ENCODE measurements at regions not wholly inside any gene's neighbourhood (a gene's known extent, or its start where the extent isn't known, plus 50 kb on each side); places are given as distances from the start of the nearest gene placed in this dataset.

GRCh38 chr5:15243301-15244020 is 256.5 kb upstream of the FBXL7 start:
- no peak overlapping the region for H3K27ac Mint-ChIP-seq
- ATAC-seq, result no peak
- no peak overlapping the region for H3K4me3 Mint-ChIP-seq
- H3K36me3 Mint-ChIP-seq, result peaks cover 0 to 25% (median 2%) of the 10 kb centered on the region in 3 donors
- no peaks in the 10 kb centered on the region for H3K4me1 Mint-ChIP-seq
- peaks cover 22 to 89% (median 44%) of the 10 kb centered on the region in 9 donors for H3K9me3 Mint-ChIP-seq
- no peak for DNase-seq
- POLR2A ChIA-PET, result no interaction called here
- H3K27me3 Mint-ChIP-seq, result no peaks in the 10 kb centered on the region

- Mint-ChIP-seq H3K9me3 (peaks cover 25 to 84% (median 41%) of the 10 kb centered on the region in 9 donors), H3K27me3 (peaks cover 0 to 5% (median 0%) of the 10 kb centered on the region in 5 donors), H3K36me3 (peaks cover 0 to 25% (median 2%) of the 10 kb centered on the region in 3 donors), H3K4me3 (no peak overlapping the region), H3K4me1 (no peaks in the 10 kb centered on the region), H3K27ac (no peak overlapping the region)
- POLR2A ChIA-PET, result no interaction called here
- ATAC-seq (no peak), DNase-seq (no peak)
Observed at GRCh38 chr5:15241216-15241821, 258.7 kb upstream of the FBXL7 start.

- ATAC-seq, result no peak
- H3K9me3 Mint-ChIP-seq, result peaks cover 20 to 63% (median 35%) of the 10 kb centered on the region in 9 donors
- peaks cover 0 to 5% (median 0%) of the 10 kb centered on the region in 5 donors for H3K27me3 Mint-ChIP-seq
- no peaks in the 10 kb centered on the region for H3K4me1 Mint-ChIP-seq
- H3K4me3 Mint-ChIP-seq, result no peak overlapping the region
- POLR2A ChIA-PET, result no interaction called here
- H3K27ac Mint-ChIP-seq, result no peak overlapping the region
- peaks cover 0 to 10% (median 2%) of the 10 kb centered on the region in 3 donors for H3K36me3 Mint-ChIP-seq
- DNase-seq, result no peak
Observed at GRCh38 chr5:15238006-15238405, 262.0 kb upstream of the FBXL7 start.

GRCh38 chr5:15236911-15237508 is 263.0 kb upstream of the FBXL7 start:
- H3K27ac Mint-ChIP-seq, result no peak overlapping the region
- H3K27me3 Mint-ChIP-seq, result peaks cover 0 to 5% (median 0%) of the 10 kb centered on the region in 5 donors
- POLR2A ChIA-PET, result no interaction called here
- H3K4me1 Mint-ChIP-seq, result no peaks in the 10 kb centered on the region
- H3K9me3 Mint-ChIP-seq, result peaks cover 20 to 61% (median 33%) of the 10 kb centered on the region in 9 donors
- no peak overlapping the region for H3K4me3 Mint-ChIP-seq
- no peak for ATAC-seq
- H3K36me3 Mint-ChIP-seq, result peaks cover 0 to 13% (median 2%) of the 10 kb centered on the region in 3 donors
- DNase-seq, result no peak

- DNase-seq, result no peak
- H3K9me3 Mint-ChIP-seq, result peaks cover 22 to 53% (median 30%) of the 10 kb centered on the region in 9 donors
- no peak for ATAC-seq
- peaks cover 0 to 5% (median 0%) of the 10 kb centered on the region in 5 donors for H3K27me3 Mint-ChIP-seq
- POLR2A ChIA-PET, result no interaction called here
- no peak overlapping the region for H3K27ac Mint-ChIP-seq
- no peak overlapping the region for H3K4me3 Mint-ChIP-seq
- no peaks in the 10 kb centered on the region for H3K4me1 Mint-ChIP-seq
- peaks cover 0 to 16% (median 2%) of the 10 kb centered on the region in 3 donors for H3K36me3 Mint-ChIP-seq
Observed at GRCh38 chr5:15234911-15235310, 265.1 kb upstream of the FBXL7 start.

GRCh38 chr5:15234366-15234765 is 265.6 kb upstream of the FBXL7 start:
- Mint-ChIP-seq H3K4me1 (no peaks in the 10 kb centered on the region), H3K4me3 (no peak overlapping the region), H3K27ac (no peak overlapping the region), H3K9me3 (peaks cover 17 to 55% (median 28%) of the 10 kb centered on the region in 9 donors), H3K36me3 (peaks cover 0 to 10% (median 0%) of the 10 kb centered on the region in 3 donors), H3K27me3 (peaks cover 0 to 5% (median 0%) of the 10 kb centered on the region in 5 donors)
- no peak for DNase-seq
- POLR2A ChIA-PET, result no interaction called here
- no peak for ATAC-seq

GRCh38 chr5:15233566-15233965 is 266.4 kb upstream of the FBXL7 start:
- no peaks in the 10 kb centered on the region for H3K4me1 Mint-ChIP-seq
- ATAC-seq (no peak), DNase-seq (no peak)
- H3K27me3 Mint-ChIP-seq, result peaks cover 0 to 5% (median 0%) of the 10 kb centered on the region in 5 donors
- POLR2A ChIA-PET, result no interaction called here
- H3K4me3 Mint-ChIP-seq, result no peak overlapping the region
- peaks cover 0 to 9% (median 0%) of the 10 kb centered on the region in 3 donors for H3K36me3 Mint-ChIP-seq
- peaks cover 16 to 58% (median 25%) of the 10 kb centered on the region in 9 donors for H3K9me3 Mint-ChIP-seq
- H3K27ac Mint-ChIP-seq, result no peak overlapping the region

- POLR2A ChIA-PET, result no interaction called here
- no peak for ATAC-seq
- H3K27ac Mint-ChIP-seq, result no peak overlapping the region
- DNase-seq, result no peak
- H3K27me3 Mint-ChIP-seq, result peaks cover 0 to 6% (median 0%) of the 10 kb centered on the region in 5 donors
- H3K9me3 Mint-ChIP-seq, result peaks cover 10 to 51% (median 22%) of the 10 kb centered on the region in 9 donors
- H3K36me3 Mint-ChIP-seq, result peaks cover 0 to 27% (median 0%) of the 10 kb centered on the region in 3 donors
- H3K4me1 Mint-ChIP-seq, result no peaks in the 10 kb centered on the region
- H3K4me3 Mint-ChIP-seq, result no peak overlapping the region
Observed at GRCh38 chr5:15222156-15222555, 277.8 kb upstream of the FBXL7 start.

- Mint-ChIP-seq H3K27me3 (peaks cover 0 to 6% (median 0%) of the 10 kb centered on the region in 5 donors), H3K27ac (no peak overlapping the region), H3K4me1 (no peaks in the 10 kb centered on the region), H3K9me3 (peaks cover 12 to 42% (median 22%) of the 10 kb centered on the region in 9 donors), H3K4me3 (no peak overlapping the region), H3K36me3 (peaks cover 0 to 31% (median 0%) of the 10 kb centered on the region in 3 donors)
- POLR2A ChIA-PET, result no interaction called here
- ATAC-seq (no peak), DNase-seq (no peak)
Observed at GRCh38 chr5:15220642-15221173, 279.3 kb upstream of the FBXL7 start.

GRCh38 chr5:15215056-15215455 is 284.9 kb upstream of the FBXL7 start:
- no peaks in the 10 kb centered on the region for H3K27me3 Mint-ChIP-seq
- H3K4me1 Mint-ChIP-seq, result no peaks in the 10 kb centered on the region
- no peak overlapping the region for H3K4me3 Mint-ChIP-seq
- DNase-seq, result no peak
- POLR2A ChIA-PET, result no interaction called here
- peaks cover 0 to 25% (median 0%) of the 10 kb centered on the region in 3 donors for H3K36me3 Mint-ChIP-seq
- no peak for ATAC-seq
- H3K27ac Mint-ChIP-seq, result no peak overlapping the region
- peaks cover 0 to 32% (median 18%) of the 10 kb centered on the region in 9 donors for H3K9me3 Mint-ChIP-seq

GRCh38 chr5:15214010-15214409 is 286.0 kb upstream of the FBXL7 start:
- Mint-ChIP-seq H3K27me3 (no peaks in the 10 kb centered on the region), H3K4me1 (no peaks in the 10 kb centered on the region), H3K36me3 (peaks cover 0 to 25% (median 0%) of the 10 kb centered on the region in 3 donors), H3K27ac (no peak overlapping the region), H3K9me3 (peaks cover 0 to 32% (median 17%) of the 10 kb centered on the region in 9 donors), H3K4me3 (no peak overlapping the region)
- no peak for DNase-seq
- no peak for ATAC-seq
- POLR2A ChIA-PET, result no interaction called here

GRCh38 chr5:15209053-15209762 is 290.8 kb upstream of the FBXL7 start:
- ATAC-seq, result no peak
- H3K36me3 Mint-ChIP-seq, result peaks cover 0 to 22% (median 0%) of the 10 kb centered on the region in 3 donors
- no peak overlapping the region for H3K27ac Mint-ChIP-seq
- POLR2A ChIA-PET, result no interaction called here
- no peaks in the 10 kb centered on the region for H3K4me1 Mint-ChIP-seq
- H3K27me3 Mint-ChIP-seq, result no peaks in the 10 kb centered on the region
- peaks cover 13 to 47% (median 25%) of the 10 kb centered on the region in 9 donors for H3K9me3 Mint-ChIP-seq
- H3K4me3 Mint-ChIP-seq, result no peak overlapping the region
- no peak for DNase-seq

Measured in naive thymus-derived CD8-positive, alpha-beta T cell (primary cell).